Adipocyte (in vitro differentiated cells): ENCODE measurements at regions not wholly inside any gene's neighbourhood (a gene's known extent, or its start where the extent isn't known, plus 50 kb on each side); places are given as distances from the start of the nearest gene placed in this dataset.

Experiments used
- DNase-seq: peaks from one replicate; pipeline ENCODE4 v3.0.0-alpha.2; 2015; ENCODE audit warnings: low read depth
- H3K27me3 ChIP-seq: replicated peaks from 2 replicates; pipeline ENCODE4 v1.7.0; 2013; ENCODE audit warnings: mild to moderate bottlenecking, low read length, moderate library complexity; ENCODE audit not compliant: control insufficient read depth, insufficient read depth
- H3K36me3 ChIP-seq: 2 replicates; pipeline ENCODE4 v1.7.0; 2013; ENCODE audit warnings: low read length, mild to moderate bottlenecking, moderate library complexity; ENCODE audit not compliant: control insufficient read depth, insufficient read depth, severe bottlenecking
- H3K4me1 ChIP-seq: 2 replicates; pipeline ENCODE4 v1.7.0; 2013; ENCODE audit warnings: mild to moderate bottlenecking, low read length, moderate library complexity; ENCODE audit not compliant: control insufficient read depth, insufficient read depth
- H3K4me3 ChIP-seq: 2 replicates; pipeline ENCODE4 v1.7.0; 2013; ENCODE audit warnings: mild to moderate bottlenecking, low read length, moderate library complexity
- H3K9ac ChIP-seq: 2 replicates; pipeline ENCODE4 v1.7.0; 2013; ENCODE audit warnings: mild to moderate bottlenecking, low read length, moderate library complexity
- H3K9me3 ChIP-seq: 2 replicates; pipeline ENCODE4 v1.7.0; 2013; ENCODE audit warnings: mild to moderate bottlenecking, low read length, moderate library complexity; ENCODE audit not compliant: control insufficient read depth

- Histone ChIP-seq H3K36me3 (no peaks in the 10 kb centered on the region), H3K27me3 (peaks cover 3% of the 10 kb centered on the region), H3K9me3 (no peaks in the 10 kb centered on the region), H3K4me3 (no peak overlapping the region), H3K4me1 (no peaks in the 10 kb centered on the region), H3K9ac (no peak overlapping the region)
- no peak for DNase-seq
Observed at GRCh38 chr20:60358101-60358500, 399.9 kb downstream of the CDH26 start.

GRCh38 chr20:60359010-60359409 is 400.8 kb downstream of the CDH26 start:
- no peak for DNase-seq
- peaks cover 3% of the 10 kb centered on the region for H3K27me3 ChIP-seq
- H3K4me3 ChIP-seq: no peak overlapping the region
- no peaks in the 10 kb centered on the region for H3K9me3 ChIP-seq
- no peaks in the 10 kb centered on the region for H3K36me3 ChIP-seq
- no peaks in the 10 kb centered on the region for H3K4me1 ChIP-seq
- no peak overlapping the region for H3K9ac ChIP-seq

- DNase-seq: no peak
Observed at GRCh38 chr20:60361761-60362395, 403.7 kb downstream of the CDH26 start.

DNA sequence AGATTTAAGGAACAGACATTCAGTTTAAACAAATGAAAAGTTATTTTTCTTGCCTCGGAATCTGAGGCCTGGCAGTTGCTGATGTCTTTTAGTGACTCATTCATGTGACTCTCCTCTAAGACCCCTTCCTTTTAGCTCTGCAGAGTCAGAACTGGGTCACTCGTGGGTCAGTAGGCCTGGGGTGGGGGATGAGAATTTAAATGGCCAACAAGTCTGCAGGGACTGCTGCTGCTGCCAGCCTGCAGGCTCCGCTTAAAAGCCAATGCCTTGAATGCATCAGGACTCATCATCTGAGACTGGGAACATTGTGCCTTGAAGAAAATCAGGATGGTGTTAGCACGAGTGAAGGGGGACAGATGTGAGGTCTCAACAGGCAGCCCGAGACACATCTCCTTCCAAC is 404.3 kb downstream of the CDH26 start:
- Histone ChIP-seq H3K4me3 (no peak overlapping the region), H3K36me3 (no peaks in the 10 kb centered on the region), H3K27me3 (peaks cover 7% of the 10 kb centered on the region), H3K9ac (no peak overlapping the region), H3K9me3 (no peaks in the 10 kb centered on the region), H3K4me1 (no peaks in the 10 kb centered on the region)
- DNase-seq: no peak

More at GRCh38 chr20:60361761-60362395, 403.7 kb downstream of the CDH26 start:
- no peak overlapping the region for H3K9ac ChIP-seq
- no peaks in the 10 kb centered on the region for H3K4me1 ChIP-seq
- peaks cover 7% of the 10 kb centered on the region for H3K27me3 ChIP-seq
- H3K36me3 ChIP-seq: no peaks in the 10 kb centered on the region
- H3K4me3 ChIP-seq: no peak overlapping the region
- no peaks in the 10 kb centered on the region for H3K9me3 ChIP-seq

DNA sequence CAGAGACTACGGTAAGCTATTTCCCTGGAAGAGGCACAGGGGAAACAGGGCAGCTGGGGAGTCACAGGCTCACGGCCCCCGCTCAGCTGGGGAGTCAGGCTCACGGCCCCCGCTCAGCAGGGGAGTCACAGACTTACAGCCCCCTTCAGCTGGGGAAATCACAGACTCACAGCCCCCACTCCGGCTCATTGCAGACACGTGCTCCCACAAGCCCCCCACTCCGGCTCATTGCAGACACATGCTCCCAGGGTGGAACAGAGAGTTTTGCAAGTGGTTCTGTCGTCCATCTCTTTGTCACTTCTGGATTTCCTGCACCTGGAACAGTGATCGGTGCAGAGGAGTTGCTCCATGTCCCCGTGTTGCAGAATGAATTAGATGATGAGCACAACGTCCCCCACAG is 405.5 kb downstream of the CDH26 start:
- no peaks in the 10 kb centered on the region for H3K4me1 ChIP-seq
- H3K9ac ChIP-seq: no peak overlapping the region
- H3K27me3 ChIP-seq: peaks cover 7% of the 10 kb centered on the region
- no peak for DNase-seq
- H3K4me3 ChIP-seq: no peak overlapping the region
- H3K9me3 ChIP-seq: peaks cover under 1% of the 10 kb centered on the region
- no peaks in the 10 kb centered on the region for H3K36me3 ChIP-seq

- H3K9ac ChIP-seq: no peak overlapping the region
- H3K36me3 ChIP-seq: no peaks in the 10 kb centered on the region
- H3K27me3 ChIP-seq: peaks cover 7% of the 10 kb centered on the region
- no peak overlapping the region for H3K4me3 ChIP-seq
- no peak for DNase-seq
- no peaks in the 10 kb centered on the region for H3K4me1 ChIP-seq
- H3K9me3 ChIP-seq: peaks cover 4% of the 10 kb centered on the region
Observed at GRCh38 chr20:60365064-60365666, 406.9 kb downstream of the CDH26 start.

DNA sequence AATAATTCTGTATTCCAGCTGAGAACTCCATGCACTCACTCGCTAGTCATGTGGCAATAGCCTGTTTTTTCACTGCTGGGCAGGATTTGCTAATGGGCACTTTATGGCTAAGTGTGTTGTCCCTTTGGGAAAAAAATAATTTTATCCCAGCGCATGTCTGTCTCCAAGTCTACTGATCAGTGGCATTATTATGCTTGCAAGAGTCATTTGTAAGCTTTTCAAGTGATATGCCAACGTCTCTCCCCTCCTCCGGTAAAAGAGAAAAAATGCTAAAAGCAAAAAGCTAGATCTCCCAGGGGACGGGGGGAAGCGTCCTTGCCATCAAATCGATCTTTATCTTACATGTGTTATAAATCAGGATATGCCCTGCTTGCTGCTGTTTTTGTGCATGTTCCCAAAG is 407.7 kb downstream of the CDH26 start:
- peaks cover 4% of the 10 kb centered on the region for H3K9me3 ChIP-seq
- H3K36me3 ChIP-seq: no peaks in the 10 kb centered on the region
- H3K9ac ChIP-seq: no peak overlapping the region
- H3K27me3 ChIP-seq: peaks cover 7% of the 10 kb centered on the region
- DNase-seq: no peak
- H3K4me3 ChIP-seq: no peak overlapping the region
- H3K4me1 ChIP-seq: no peaks in the 10 kb centered on the region

GRCh38 chr20:60371384-60371783 is 413.2 kb downstream of the CDH26 start:
- no peak for DNase-seq
- Histone ChIP-seq H3K9me3 (peaks cover 4% of the 10 kb centered on the region), H3K36me3 (no peaks in the 10 kb centered on the region), H3K4me3 (no peak overlapping the region), H3K9ac (no peak overlapping the region), H3K27me3 (peaks cover 4% of the 10 kb centered on the region), H3K4me1 (no peaks in the 10 kb centered on the region)

- Histone ChIP-seq H3K9me3 (peaks cover 4% of the 10 kb centered on the region), H3K4me1 (no peaks in the 10 kb centered on the region), H3K9ac (no peak overlapping the region), H3K4me3 (no peak overlapping the region), H3K27me3 (peaks cover 2% of the 10 kb centered on the region), H3K36me3 (no peaks in the 10 kb centered on the region)
- DNase-seq: no peak
Observed at GRCh38 chr20:60372275-60372674, 414.1 kb downstream of the CDH26 start.

DNA sequence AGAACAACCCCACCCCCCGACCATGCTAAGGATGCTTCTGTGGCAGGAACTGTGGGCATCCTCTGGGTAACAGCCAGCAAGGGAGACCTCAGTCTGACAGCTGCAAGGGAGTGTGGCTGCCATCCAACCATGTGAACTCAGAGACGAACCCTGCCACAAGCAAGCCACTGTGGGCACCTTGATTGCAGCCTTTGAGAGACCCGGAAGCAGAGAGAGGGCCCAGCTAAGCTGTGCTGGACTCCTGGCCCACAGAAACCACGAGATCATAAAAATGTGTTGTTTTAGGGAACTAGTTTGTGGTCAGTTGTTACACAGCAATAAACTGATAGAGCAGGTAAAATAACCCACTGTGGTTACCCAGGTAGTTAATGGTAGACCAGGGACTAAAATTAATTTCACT is 414.6 kb downstream of the CDH26 start:
- Histone ChIP-seq H3K4me1 (no peaks in the 10 kb centered on the region), H3K9ac (no peak overlapping the region), H3K27me3 (peaks cover 2% of the 10 kb centered on the region), H3K36me3 (no peaks in the 10 kb centered on the region), H3K9me3 (peaks cover 4% of the 10 kb centered on the region), H3K4me3 (no peak overlapping the region)
- DNase-seq: no peak

DNA sequence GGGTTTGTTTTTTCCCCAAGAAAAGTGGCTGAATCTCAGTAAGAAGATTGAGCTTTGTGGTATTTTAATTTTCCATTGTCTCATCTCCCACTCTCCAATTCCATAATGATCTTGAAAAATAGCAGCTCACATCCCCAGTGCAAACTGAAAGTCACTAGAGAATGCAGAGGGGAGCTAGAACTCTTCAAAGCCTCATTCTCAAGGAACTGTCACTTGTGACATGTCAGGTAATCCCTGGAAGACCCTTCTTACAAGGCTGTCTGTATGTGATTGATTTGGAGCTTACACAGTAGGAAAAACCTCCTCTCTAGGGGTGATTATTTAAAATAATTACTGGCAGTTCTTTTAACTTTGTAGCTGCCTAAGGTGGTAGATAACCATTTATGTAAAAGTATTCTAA is 420.4 kb downstream of the CDH26 start:
- Histone ChIP-seq H3K9me3 (peaks cover 5% of the 10 kb centered on the region), H3K36me3 (no peaks in the 10 kb centered on the region), H3K27me3 (no peaks in the 10 kb centered on the region), H3K4me1 (no peaks in the 10 kb centered on the region), H3K4me3 (no peak overlapping the region), H3K9ac (no peak overlapping the region)
- no peak for DNase-seq
